Myocyte (in vitro differentiated cells): ENCODE measurements at regions not wholly inside any gene's neighbourhood (a gene's known extent, or its start where the extent isn't known, plus 50 kb on each side); places are given as distances from the start of the nearest gene placed in this dataset.
"Not testable (repeated sequence)": the region's sequence is repeated elsewhere in the genome, so short reads cannot be mapped to it uniquely, and the experiment has no call there.

Experiments
- DNase-seq: peaks from one replicate; pipeline ENCODE4 v3.0.0-alpha.2; 2012; ENCODE audit warnings: low read depth

- no peak for DNase-seq
Observed at GRCh38 chr1:157270705-157271274, 132.6 kb upstream of the ETV3 start.

- no peak for DNase-seq
Observed at GRCh38 chr1:157269656-157270375, 131.6 kb upstream of the ETV3 start.

GRCh38 chr1:157262891-157263290 is 124.7 kb upstream of the ETV3 start:
- DNase-seq = no peak

GRCh38 chr1:157262422-157262821 is 124.2 kb upstream of the ETV3 start:
- DNase-seq = no peak

- DNase-seq = not testable (repeated sequence)
Observed at GRCh38 chr1:157255891-157256290, 117.7 kb upstream of the ETV3 start.

- DNase-seq = not testable (repeated sequence)
Observed at GRCh38 chr1:157254183-157254582, 116.0 kb upstream of the ETV3 start.

GRCh38 chr1:157252473-157252872 is 114.3 kb upstream of the ETV3 start:
- DNase-seq = peak; percentile 1

GRCh38 chr1:157249739-157250138 is 111.5 kb upstream of the ETV3 start:
- no peak for DNase-seq

GRCh38 chr1:157249326-157249725 is 111.1 kb upstream of the ETV3 start:
- DNase-seq = no peak

GRCh38 chr1:157247764-157248049 is 109.5 kb upstream of the ETV3 start:
- DNase-seq = not testable (repeated sequence)

- DNase-seq = no peak
Observed at GRCh38 chr1:157247005-157247763, 109.0 kb upstream of the ETV3 start.

GRCh38 chr1:157245823-157246222 is 107.6 kb upstream of the ETV3 start:
- no peak for DNase-seq

- DNase-seq = no peak
Observed at GRCh38 chr1:157241185-157241538, 103.0 kb upstream of the ETV3 start.

GRCh38 chr1:157240495-157241184 is 102.4 kb upstream of the ETV3 start:
- DNase-seq = no peak

GRCh38 chr1:157239936-157240335 is 101.7 kb upstream of the ETV3 start:
- no peak for DNase-seq

- DNase-seq = no peak
Observed at GRCh38 chr1:157238585-157238984, 100.4 kb upstream of the ETV3 start.

GRCh38 chr1:157237981-157238380 is 99.8 kb upstream of the ETV3 start:
- no peak for DNase-seq

GRCh38 chr1:157237522-157237921 is 99.3 kb upstream of the ETV3 start:
- no peak for DNase-seq

GRCh38 chr1:157236072-157236471 is 97.9 kb upstream of the ETV3 start:
- no peak for DNase-seq

GRCh38 chr1:157235307-157235706 is 97.1 kb upstream of the ETV3 start:
- DNase-seq = no peak

GRCh38 chr1:157234705-157235273 is 96.6 kb upstream of the ETV3 start:
- DNase-seq = no peak

GRCh38 chr1:157233131-157233530 is 94.9 kb upstream of the ETV3 start:
- no peak for DNase-seq
